ENCODE measurements at regions not wholly inside any gene's neighbourhood (a gene's known extent, or its start where the extent isn't known, plus 50 kb on each side); places are given as distances from the start of the nearest gene placed in this dataset.

- DNase-seq: no peak
Observed at GRCh38 chr4:175129797-175130196, 211.6 kb downstream of the ADAM29 start.

GRCh38 chr4:175139205-175139604 is 221.0 kb downstream of the ADAM29 start:
- DNase-seq: no peak

GRCh38 chr4:175143116-175143515 is 225.0 kb downstream of the ADAM29 start:
- DNase-seq: no peak

- DNase-seq: no peak
Observed at GRCh38 chr4:175146799-175147198, 228.6 kb downstream of the ADAM29 start.

GRCh38 chr4:175147233-175147632 is 229.1 kb downstream of the ADAM29 start:
- no peak for DNase-seq

- DNase-seq: no peak
Observed at GRCh38 chr4:175166020-175166419, 247.9 kb downstream of the ADAM29 start.

- no peak for DNase-seq
Observed at GRCh38 chr4:175176710-175177109, 258.6 kb downstream of the ADAM29 start.

- DNase-seq: no peak
Observed at GRCh38 chr4:175190654-175191053, 272.5 kb downstream of the ADAM29 start.

GRCh38 chr4:175198056-175198455 is 279.9 kb downstream of the ADAM29 start:
- DNase-seq: no peak

GRCh38 chr4:175215208-175215607 is 297.1 kb downstream of the ADAM29 start:
- no peak for DNase-seq

GRCh38 chr4:175215657-175216056 is 297.5 kb downstream of the ADAM29 start:
- DNase-seq: no peak

GRCh38 chr4:175229154-175229553 is 311.0 kb downstream of the ADAM29 start:
- no peak for DNase-seq

GRCh38 chr4:175234162-175234561 is 316.0 kb downstream of the ADAM29 start:
- DNase-seq: no peak

GRCh38 chr4:175238827-175239517 is 320.8 kb downstream of the ADAM29 start:
- peak; percentile 3 for DNase-seq

- DNase-seq: no peak
Observed at GRCh38 chr4:175246941-175247340, 328.8 kb downstream of the ADAM29 start.

GRCh38 chr4:175252642-175253041 is 334.5 kb downstream of the ADAM29 start:
- DNase-seq: no peak

- DNase-seq: no peak
Observed at GRCh38 chr4:175253184-175253902, 335.2 kb downstream of the ADAM29 start.

GRCh38 chr4:175263537-175263936 is 345.4 kb downstream of the ADAM29 start:
- DNase-seq: no peak

- no peak for DNase-seq
Observed at GRCh38 chr4:175271010-175271630, 353.0 kb downstream of the ADAM29 start.

GRCh38 chr4:175273995-175274753 is 356.0 kb downstream of the ADAM29 start:
- no peak for DNase-seq

- peak; percentile 92 for DNase-seq
Observed at GRCh38 chr4:175277816-175278215, 359.7 kb downstream of the ADAM29 start.

- DNase-seq: no peak
Observed at GRCh38 chr4:175280153-175280552, 362.0 kb downstream of the ADAM29 start.

GRCh38 chr4:175281894-175282293 is 363.7 kb downstream of the ADAM29 start:
- no peak for DNase-seq
